Smooth muscle cell (in vitro differentiated cells): ENCODE measurements at regions not wholly inside any gene's neighbourhood (a gene's known extent, or its start where the extent isn't known, plus 50 kb on each side); places are given as distances from the start of the nearest gene placed in this dataset.
"Not testable (repeated sequence)": the region's sequence is repeated elsewhere in the genome, so short reads cannot be mapped to it uniquely, and the experiment has no call there.

Experiments used
- DNase-seq: peaks from one replicate; lab custom pipeline; 2025; ENCODE audit not compliant: unreplicated experiment; lab: John Stamatoyannopoulos, UW
- H2AFZ ChIP-seq: fragments of 200-600 bp; sonication (generic); 2 replicates; pipeline ENCODE4 v1.6.0; 2016; ENCODE audit warnings: antibody characterized with exemption, low read depth, mild to moderate bottlenecking
- H3F3A ChIP-seq: fragments of 200-600 bp; sonication (generic); 2 replicates; pipeline ENCODE4 v1.6.0; 2017; ENCODE audit warnings: antibody characterized with exemption, low read depth
- H3K27ac ChIP-seq: fragments of 200-600 bp; sonication (generic); 2 replicates; pipeline ENCODE4 v1.5.1; 2016; ENCODE audit warnings: low read depth, mild to moderate bottlenecking
- H3K27me3 ChIP-seq: fragments of 200-600 bp; sonication (generic); 2 replicates; pipeline ENCODE4 v1.6.1; 2016; ENCODE audit warnings: low read depth, mild to moderate bottlenecking
- H3K36me3 ChIP-seq: fragments of 200-600 bp; sonication (generic); 2 replicates; pipeline ENCODE4 v1.5.1; 2016; ENCODE audit warnings: low read depth
- H3K4me1 ChIP-seq: fragments of 200-600 bp; sonication (generic); 2 replicates; pipeline ENCODE4 v1.5.1; 2016; ENCODE audit warnings: low read depth
- H3K4me2 ChIP-seq: fragments of 200-600 bp; sonication (generic); 2 replicates; pipeline ENCODE4 v1.6.0; 2016; ENCODE audit warnings: mild to moderate bottlenecking
- H3K4me3 ChIP-seq: fragments of 200-600 bp; sonication (generic); 2 replicates; pipeline ENCODE4 v1.5.1; 2016; ENCODE audit warnings: mild to moderate bottlenecking
- H3K79me2 ChIP-seq: fragments of 200-600 bp; sonication (generic); 2 replicates; pipeline ENCODE4 v1.6.0; 2016; ENCODE audit warnings: low read depth, mild to moderate bottlenecking
- H3K9ac ChIP-seq: fragments of 200-600 bp; sonication (generic); 2 replicates; pipeline ENCODE4 v1.6.0; 2016; ENCODE audit warnings: low read depth
- H3K9me3 ChIP-seq: fragments of 200-600 bp; sonication (generic); replicated peaks from 2 replicates; pipeline ENCODE4 v1.5.1; 2016; ENCODE audit warnings: low read depth
- H4K20me1 ChIP-seq: fragments of 200-600 bp; sonication (generic); 2 replicates; pipeline ENCODE4 v1.6.0; 2016; ENCODE audit warnings: low read depth
- CTCF ChIP-seq: fragments of 200-600 bp; sonication (generic); IDR thresholded peaks from 2 replicates; pipeline ENCODE4 v1.5.1; 2017; ENCODE audit warnings: borderline replicate concordance, mild to moderate bottlenecking, antibody characterized with exemption; ENCODE audit not compliant: insufficient read depth, poor library complexity, severe bottlenecking
- WGBS: methylation state at CpG from one replicate; pipeline ENCODE4 v1.1.7; 2016; ENCODE audit warnings: low lambda C conversion rate; 5-methylcytosine and 5-hydroxymethylcytosine counted together

DNA sequence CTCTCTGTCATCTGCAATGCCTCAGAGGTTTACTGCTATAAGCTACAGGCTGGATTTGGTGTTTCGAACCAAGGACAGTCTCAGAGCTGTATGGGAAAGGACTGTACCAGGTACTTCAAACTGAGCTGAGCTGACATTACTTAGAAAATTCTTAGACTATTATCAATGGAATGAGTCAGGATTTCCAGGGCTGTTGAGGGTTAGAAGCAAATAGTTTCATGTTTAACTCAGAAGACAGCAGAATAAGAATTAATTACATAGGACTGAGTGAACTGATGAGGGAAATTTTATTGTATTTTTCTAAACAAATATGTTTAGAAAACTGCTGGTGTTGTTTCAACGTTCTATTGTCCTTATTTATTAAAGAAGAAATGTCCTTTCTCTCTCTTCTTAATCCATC is 74.3 kb upstream of the CAPZB start:
- H2AFZ ChIP-seq = no peak overlapping the region
- TF ChIP-seq CTCF = no peak

GRCh38 chr1:19557609-19558051 is 72.3 kb upstream of the CAPZB start:
- Histone ChIP-seq H3K4me2 (no peak overlapping the region), H4K20me1 (no peaks in the 10 kb centered on the region), H3K36me3 (no peaks in the 10 kb centered on the region), H3K4me1 (no peaks in the 10 kb centered on the region), H3F3A (no peaks in the 10 kb centered on the region), H3K27ac (no peak overlapping the region), H3K4me3 (no peak overlapping the region), H2AFZ (no peak overlapping the region), H3K79me2 (no peaks in the 10 kb centered on the region), H3K9ac (no peak overlapping the region), H3K9me3 (no peaks in the 10 kb centered on the region), H3K27me3 (no peaks in the 10 kb centered on the region)
- no peak for TF ChIP-seq CTCF
- 20% methylated on average over 1 of the region's 1 CpG for WGBS
- no peak for DNase-seq

More for the DNA sequence above, 74.3 kb upstream of the CAPZB start:
- no peaks in the 10 kb centered on the region for H3K27me3 ChIP-seq
- no peak overlapping the region for H3K4me2 ChIP-seq
- no peak overlapping the region for H3K4me3 ChIP-seq
- no peaks in the 10 kb centered on the region for H3K36me3 ChIP-seq
- H3K27ac ChIP-seq = peak overlapping the region; percentile 76
- WGBS = 70% methylated on average over 2 of the region's 2 CpGs
- H3K9me3 ChIP-seq = no peaks in the 10 kb centered on the region
- no peaks in the 10 kb centered on the region for H3K79me2 ChIP-seq
- H3K4me1 ChIP-seq = no peaks in the 10 kb centered on the region
- no peaks in the 10 kb centered on the region for H3F3A ChIP-seq
- no peaks in the 10 kb centered on the region for H4K20me1 ChIP-seq
- no peak overlapping the region for H3K9ac ChIP-seq
- no peak for DNase-seq

GRCh38 chr1:19554090-19554489 is 68.8 kb upstream of the CAPZB start:
- no peak overlapping the region for H3K4me2 ChIP-seq
- no peaks in the 10 kb centered on the region for H3K79me2 ChIP-seq
- TF ChIP-seq CTCF = no peak
- H3K4me3 ChIP-seq = no peak overlapping the region
- no peak for DNase-seq
- H3K27me3 ChIP-seq = no peaks in the 10 kb centered on the region
- no peaks in the 10 kb centered on the region for H4K20me1 ChIP-seq
- peaks cover 3% of the 10 kb centered on the region for H3K9me3 ChIP-seq
- no peak overlapping the region for H3K27ac ChIP-seq
- H3K9ac ChIP-seq = no peak overlapping the region
- H3K4me1 ChIP-seq = no peaks in the 10 kb centered on the region
- H3K36me3 ChIP-seq = no peaks in the 10 kb centered on the region
- H3F3A ChIP-seq = no peaks in the 10 kb centered on the region
- H2AFZ ChIP-seq = no peak overlapping the region

DNA sequence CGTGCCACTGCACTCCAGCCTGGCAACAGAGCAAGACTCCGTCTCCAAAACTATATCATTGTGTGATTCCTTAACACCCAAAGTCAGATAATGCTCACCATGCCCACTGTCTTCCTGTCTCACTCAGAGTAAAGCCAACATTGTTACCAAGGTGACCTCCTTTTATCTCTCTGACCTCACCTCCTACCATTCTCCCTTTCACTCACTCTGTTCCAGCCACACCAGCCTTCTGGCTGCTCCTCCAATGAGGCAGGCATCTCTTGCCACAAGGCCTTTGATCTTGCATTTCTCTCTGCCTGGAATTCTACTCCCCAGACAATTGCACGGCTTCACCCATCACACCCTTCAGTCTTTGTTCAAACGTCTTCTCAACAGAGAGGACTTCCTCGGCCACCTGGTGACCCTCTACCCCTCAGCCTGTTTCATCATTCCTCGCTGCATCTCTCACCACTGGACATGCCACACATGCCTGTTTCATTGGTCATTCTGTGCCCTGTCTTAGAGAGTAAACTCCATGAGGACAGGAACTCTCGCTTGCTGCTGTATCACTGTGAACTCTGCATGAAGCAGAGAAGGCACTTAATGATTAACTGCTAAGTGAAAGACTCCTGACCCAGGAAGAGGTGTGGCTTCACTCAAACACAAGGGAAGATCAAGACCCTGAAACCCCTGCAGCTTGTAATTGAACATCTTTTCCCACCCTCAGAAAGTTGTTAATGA is 67.1 kb upstream of the CAPZB start:
- H3K27ac ChIP-seq = no peak overlapping the region
- no peak overlapping the region for H3K4me2 ChIP-seq
- H3K27me3 ChIP-seq = no peaks in the 10 kb centered on the region
- H3K9me3 ChIP-seq = peaks cover 3% of the 10 kb centered on the region
- H3F3A ChIP-seq = no peaks in the 10 kb centered on the region
- H3K36me3 ChIP-seq = no peaks in the 10 kb centered on the region
- no peak overlapping the region for H3K9ac ChIP-seq
- TF ChIP-seq CTCF = no peak
- no peaks in the 10 kb centered on the region for H4K20me1 ChIP-seq
- no peak overlapping the region for H2AFZ ChIP-seq
- H3K4me3 ChIP-seq = no peak overlapping the region
- no peaks in the 10 kb centered on the region for H3K4me1 ChIP-seq
- 89% methylated on average over 7 of the region's 7 CpGs for WGBS
- no peaks in the 10 kb centered on the region for H3K79me2 ChIP-seq
- DNase-seq = no peak

DNA sequence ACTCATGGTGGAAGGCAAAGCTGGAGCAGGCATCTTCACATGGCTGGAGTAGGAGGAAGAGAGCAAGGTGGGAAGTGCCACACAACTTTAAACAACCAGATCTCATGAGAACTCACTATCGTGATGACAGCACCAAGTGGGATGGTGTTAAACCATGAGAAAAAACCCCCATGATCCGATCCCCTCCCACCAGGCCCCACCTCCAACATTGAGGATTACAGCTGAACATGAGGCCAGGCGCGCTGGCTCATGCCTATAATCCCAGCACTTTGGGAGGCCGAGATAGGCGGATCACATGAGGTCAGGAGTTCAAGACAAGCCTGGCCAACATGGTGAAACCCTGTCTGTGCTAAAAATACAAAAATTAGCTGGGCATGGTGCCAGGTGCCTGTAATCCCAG is 66.5 kb upstream of the CAPZB start:
- H3K27me3 ChIP-seq, H3K9me3 ChIP-seq, H3K4me3 ChIP-seq, DNase-seq, H3F3A ChIP-seq, H3K79me2 ChIP-seq, H2AFZ ChIP-seq, H3K9ac ChIP-seq, H3K27ac ChIP-seq, H4K20me1 ChIP-seq, H3K36me3 ChIP-seq, H3K4me2 ChIP-seq, H3K4me1 ChIP-seq: not testable (repeated sequence)
- 74% methylated on average over 6 of the region's 6 CpGs for WGBS
